Astrocyte of the cerebellum (primary cell): ENCODE measurements at regions not wholly inside any gene's neighbourhood (a gene's known extent, or its start where the extent isn't known, plus 50 kb on each side); places are given as distances from the start of the nearest gene placed in this dataset.
"Not testable (repeated sequence)": the region's sequence is repeated elsewhere in the genome, so short reads cannot be mapped to it uniquely, and the experiment has no call there.

ENCODE experiments used
- DNase-seq: peaks from one replicate; pipeline ENCODE4 v3.0.0-alpha.2; 2011; ENCODE audit warnings: low read depth
- H3K4me3 ChIP-seq: 2 replicates; pipeline ENCODE4 v1.5.1; 2011; ENCODE audit warnings: mild to moderate bottlenecking, low read depth, low read length, moderate library complexity
- in situ Hi-C: cut with HindIII; loops from 2 replicates; pipeline ENCODE4 v1.10.0; 2017; ENCODE audit warnings: low sequenced_read_pairs
- TF ChIP-seq, protein P1 (sequence below): IDR thresholded peaks from 2 replicates; pipeline ENCODE4 v1.5.1; 2012; ENCODE audit warnings: low read length, low read depth, moderate library complexity, mild to moderate bottlenecking; ENCODE audit errors: missing control alignments

DNA sequence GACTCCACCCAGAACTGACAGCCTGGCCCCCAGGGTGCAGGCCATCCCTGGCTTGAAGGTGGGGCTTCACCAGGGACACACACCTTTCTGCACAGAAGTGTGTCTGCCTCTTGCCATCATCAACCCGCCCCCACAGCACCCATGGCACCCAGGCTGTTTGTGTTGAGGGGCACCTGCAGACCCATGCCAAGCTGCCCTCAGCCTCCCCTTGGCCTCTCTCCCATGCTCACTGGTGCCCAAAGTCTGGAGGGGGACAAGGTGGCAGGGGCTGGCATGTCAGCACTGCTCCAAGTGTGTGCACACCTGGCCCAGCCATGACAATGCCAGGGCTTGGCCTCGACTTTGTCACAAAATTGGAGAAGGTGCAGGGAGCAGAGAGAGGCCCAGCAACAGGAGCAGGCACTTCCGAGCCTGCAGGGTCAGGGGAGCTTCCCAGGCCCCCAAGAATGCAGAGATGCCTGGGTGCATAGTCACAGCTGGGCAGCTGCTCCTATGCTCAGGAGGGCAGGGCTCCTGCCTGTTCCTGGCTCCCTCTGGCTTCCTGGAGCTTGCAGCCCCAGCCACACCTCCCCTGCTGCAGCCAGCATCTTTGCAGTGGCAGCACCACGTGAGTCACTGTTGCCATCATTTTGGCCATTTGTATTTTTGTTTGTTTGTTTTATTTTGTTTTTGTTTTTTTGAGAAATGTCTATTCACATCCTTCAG is 280.6 kb upstream of the UBE2E3 start:
- TF ChIP-seq, protein P1, sequence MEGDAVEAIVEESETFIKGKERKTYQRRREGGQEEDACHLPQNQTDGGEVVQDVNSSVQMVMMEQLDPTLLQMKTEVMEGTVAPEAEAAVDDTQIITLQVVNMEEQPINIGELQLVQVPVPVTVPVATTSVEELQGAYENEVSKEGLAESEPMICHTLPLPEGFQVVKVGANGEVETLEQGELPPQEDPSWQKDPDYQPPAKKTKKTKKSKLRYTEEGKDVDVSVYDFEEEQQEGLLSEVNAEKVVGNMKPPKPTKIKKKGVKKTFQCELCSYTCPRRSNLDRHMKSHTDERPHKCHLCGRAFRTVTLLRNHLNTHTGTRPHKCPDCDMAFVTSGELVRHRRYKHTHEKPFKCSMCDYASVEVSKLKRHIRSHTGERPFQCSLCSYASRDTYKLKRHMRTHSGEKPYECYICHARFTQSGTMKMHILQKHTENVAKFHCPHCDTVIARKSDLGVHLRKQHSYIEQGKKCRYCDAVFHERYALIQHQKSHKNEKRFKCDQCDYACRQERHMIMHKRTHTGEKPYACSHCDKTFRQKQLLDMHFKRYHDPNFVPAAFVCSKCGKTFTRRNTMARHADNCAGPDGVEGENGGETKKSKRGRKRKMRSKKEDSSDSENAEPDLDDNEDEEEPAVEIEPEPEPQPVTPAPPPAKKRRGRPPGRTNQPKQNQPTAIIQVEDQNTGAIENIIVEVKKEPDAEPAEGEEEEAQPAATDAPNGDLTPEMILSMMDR = no peak
- in situ Hi-C loops = no loop called here
- DNase-seq = no peak
- no peak overlapping the region for H3K4me3 ChIP-seq

DNA sequence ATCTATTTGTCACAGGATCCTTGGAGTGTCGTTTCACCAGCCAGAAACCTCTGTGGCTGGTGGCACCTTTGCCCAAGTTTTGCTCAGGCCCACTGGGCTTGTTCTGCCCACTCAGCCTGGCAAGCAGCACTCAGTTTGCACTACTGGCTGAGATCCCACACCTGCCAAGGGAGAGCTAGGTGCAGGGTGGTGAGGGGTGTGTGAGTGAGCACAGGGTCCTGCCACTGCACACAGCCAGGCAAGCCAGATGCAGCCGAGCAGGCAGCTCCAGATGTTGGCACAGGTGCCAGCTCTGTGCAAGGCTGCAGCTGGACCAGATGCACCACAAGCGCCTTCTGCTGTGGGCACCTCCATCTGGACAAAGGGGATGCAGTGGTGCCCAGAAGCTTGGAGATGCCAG is 281.7 kb upstream of the UBE2E3 start:
- in situ Hi-C loops = no loop called here
- H3K4me3 ChIP-seq = no peak overlapping the region
- TF ChIP-seq, protein P1 = no peak
- no peak for DNase-seq

DNA sequence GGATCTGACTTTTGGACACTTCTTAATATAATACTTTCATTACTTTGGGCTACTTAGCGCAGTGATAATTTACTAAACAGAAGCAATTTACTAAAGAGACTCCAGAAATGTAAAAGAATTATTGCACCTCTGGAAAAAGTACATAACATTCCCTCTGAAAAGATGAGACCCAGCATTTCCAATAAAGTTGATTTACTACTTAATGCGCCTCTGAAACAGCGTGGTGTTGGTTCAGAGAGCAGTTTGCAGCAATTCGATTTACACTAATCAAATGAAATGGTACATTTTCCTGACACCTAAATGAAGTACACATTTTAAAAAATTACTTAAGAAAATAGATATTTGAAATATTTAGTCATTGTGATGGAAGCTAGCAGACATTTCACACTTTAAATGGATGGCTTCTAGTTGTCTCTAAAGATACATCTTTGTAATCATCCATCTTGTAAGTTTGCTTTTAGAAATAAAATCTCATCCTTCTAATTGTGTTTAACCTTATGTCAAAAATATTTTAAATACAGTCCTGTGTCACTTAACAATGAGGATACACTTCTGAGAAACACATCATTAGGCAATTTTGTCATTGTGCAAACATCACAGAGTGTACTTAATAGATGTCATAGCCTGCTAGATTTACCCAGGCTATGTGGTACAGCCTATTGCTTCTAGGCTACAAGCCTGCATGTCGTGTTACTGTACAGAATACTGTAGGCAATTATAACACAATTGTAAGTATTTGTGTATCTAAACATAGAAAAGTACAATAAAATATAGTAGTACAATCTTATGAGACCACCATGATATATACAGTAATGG is 284.6 kb upstream of the UBE2E3 start:
- in situ Hi-C loops = no loop called here
- no peak for DNase-seq
- TF ChIP-seq, protein P1 = no peak
- no peak overlapping the region for H3K4me3 ChIP-seq

DNA sequence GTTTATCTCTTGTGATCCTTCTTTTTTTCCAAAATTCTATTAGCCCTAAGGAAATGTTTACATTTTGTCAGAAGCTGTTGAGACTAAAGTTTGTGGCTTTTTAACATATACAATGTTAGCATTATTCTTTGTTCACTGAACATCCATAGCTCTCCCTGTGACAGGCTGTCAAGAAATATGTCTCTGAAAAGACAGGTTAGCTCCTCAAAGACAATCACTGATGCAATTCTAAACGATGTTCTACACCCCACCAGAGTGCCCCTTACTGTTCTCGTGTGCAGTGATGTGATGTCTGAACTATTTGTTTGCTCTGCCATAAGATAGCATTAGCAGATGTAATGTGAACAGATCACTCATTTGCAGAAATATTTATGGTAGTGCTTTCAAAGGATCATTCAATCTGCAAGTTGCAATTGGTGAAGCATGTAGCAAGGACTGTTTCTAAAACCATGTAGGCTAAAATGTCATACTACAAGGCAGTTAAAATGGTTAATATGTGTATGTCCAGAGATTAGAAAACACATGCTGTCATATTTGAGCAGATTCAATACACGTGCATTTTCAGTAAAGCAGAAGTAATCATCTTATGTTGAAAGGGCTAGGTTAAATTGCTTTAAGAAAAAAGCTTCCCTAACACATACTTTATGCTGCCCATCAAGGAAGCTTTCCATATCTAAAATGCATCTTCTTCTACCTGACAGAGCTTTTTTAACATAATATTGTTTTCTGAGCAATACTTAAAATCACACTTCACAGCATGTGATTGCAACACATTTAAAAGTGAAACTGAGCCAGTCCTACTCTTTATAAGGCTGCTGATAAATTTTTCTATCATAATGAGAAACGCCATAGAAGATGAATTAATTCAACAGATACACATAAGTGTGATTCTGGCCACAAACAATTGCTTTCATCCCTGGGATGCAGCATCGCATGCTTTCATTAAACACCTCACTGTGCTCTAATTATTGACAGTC is 285.7 kb upstream of the UBE2E3 start:
- DNase-seq = no peak
- TF ChIP-seq, protein P1 = no peak
- no peak overlapping the region for H3K4me3 ChIP-seq
- in situ Hi-C loops = no loop called here

DNA sequence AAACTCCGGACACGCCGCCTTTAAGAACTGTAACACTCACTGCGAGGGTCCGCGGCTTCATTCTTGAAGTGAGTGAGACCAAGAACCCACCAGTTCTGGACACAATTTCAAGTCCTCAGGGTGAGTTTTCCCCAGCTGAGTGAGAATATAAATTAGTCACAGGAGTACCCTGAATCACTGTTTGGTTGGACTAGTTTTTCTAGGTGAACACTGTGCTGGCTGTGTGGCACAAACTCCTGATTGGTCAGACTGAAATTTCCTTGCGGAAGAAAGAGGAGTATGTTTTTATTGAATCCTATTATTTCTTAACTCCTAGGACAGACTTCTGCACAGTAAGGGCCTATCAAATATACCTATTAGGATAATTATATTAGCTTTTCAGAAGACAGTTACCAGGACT is 288.1 kb upstream of the UBE2E3 start:
- no peak for DNase-seq
- TF ChIP-seq, protein P1 = no peak
- in situ Hi-C loops = no loop called here
- no peak overlapping the region for H3K4me3 ChIP-seq

DNA sequence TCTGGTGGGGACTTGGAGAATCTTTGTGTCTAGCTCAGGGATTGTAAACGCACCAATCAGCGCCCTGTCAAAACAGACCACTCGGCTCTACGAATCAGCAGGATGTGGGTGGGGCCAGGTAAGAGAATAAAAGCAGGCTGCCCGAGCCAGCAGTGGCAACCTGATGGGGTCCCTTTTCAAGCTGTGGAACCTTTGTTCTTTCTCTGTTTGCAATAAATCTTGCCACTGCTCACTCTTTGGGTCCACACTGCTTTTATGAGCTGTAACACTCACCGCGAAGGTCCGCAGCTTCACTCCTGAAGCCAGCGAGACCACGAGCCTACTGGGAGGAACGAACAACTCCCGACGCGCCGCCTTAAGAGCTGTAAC is 288.6 kb upstream of the UBE2E3 start:
- in situ Hi-C loops, DNase-seq, H3K4me3 ChIP-seq: not testable (repeated sequence)

DNA sequence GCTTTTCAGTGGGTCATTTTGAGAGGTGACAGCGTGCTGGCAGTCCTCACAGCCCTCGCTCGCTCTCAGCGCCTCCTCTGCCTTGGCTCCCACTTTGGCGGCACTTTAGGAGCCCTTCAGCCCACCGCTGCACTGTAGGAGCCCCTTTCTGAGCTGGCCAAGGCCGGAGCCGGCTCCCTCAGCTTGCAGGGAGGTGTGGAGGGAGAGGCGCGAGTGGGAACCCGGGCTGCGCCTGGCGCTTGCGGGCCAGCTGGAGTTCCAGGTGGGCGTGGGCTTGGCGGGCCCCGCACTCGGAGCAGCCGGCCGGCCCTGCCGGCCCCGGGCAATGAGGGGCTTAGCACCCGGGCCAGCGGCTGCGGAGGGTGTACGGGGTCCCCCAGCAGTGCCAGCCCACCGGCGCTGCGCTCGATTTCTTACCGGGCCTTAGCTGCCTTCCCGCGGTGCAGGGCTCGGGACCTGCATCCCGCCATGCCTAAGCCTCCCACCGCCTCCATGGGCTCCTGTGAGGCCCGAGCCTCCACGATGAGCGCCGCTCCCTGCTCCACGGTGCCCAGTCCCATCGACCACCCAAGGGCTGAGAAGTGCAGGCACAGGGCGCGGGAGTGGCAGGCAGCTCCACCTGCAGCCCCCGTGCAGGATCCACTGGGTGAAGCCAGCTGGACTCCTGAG is 289.1 kb upstream of the UBE2E3 start:
- H3K4me3 ChIP-seq, in situ Hi-C loops, DNase-seq: not testable (repeated sequence)
